ENCODE measurements at regions not wholly inside any gene's neighbourhood (a gene's known extent, or its start where the extent isn't known, plus 50 kb on each side); places are given as distances from the start of the nearest gene placed in this dataset.

DNA sequence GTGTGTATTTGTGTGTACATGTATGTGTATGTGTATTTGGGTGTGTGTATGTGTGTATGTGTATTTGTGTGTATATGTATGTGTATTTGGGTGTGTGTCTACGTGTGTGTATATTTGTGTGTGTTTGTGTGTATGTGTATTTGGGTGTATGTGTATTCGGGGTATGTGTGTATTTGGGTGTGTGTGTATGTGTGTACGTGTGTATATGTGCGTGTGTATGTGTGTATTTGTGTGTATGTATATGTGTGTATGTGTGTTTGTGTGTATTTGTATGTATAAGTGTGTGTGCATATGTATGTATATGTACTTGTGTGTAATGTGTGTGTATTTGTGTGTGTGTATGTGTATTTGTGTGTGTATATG lies 62.0 kb downstream of the HAPSTR1 start:
- H3K27me3 ChIP-seq (replicated peaks; ENCODE audit: insufficient read depth, low read depth, low read length, poor library complexity), result no peaks in the 10 kb centered on the region
- intact Hi-C loops (cut with micrococcal nuclease; ENCODE audit: unreplicated experiment), result loop anchor here (10.0 kb wide), 1 partner anchor 161 kb away; no protein-coding TSS in a partner anchor
- no peak for DNase-seq (ENCODE audit: low spot score)
- POLR2A ChIA-PET (ENCODE audit: low non-redundant PET), result no interaction called here
- H3K4me1 ChIP-seq (ENCODE audit: insufficient read depth, low read length, poor library complexity, severe bottlenecking), result peaks cover 28% of the 10 kb centered on the region
- H3K27ac ChIP-seq (ENCODE audit: low read depth, low read length, poor library complexity, severe bottlenecking), result no peak overlapping the region
- BruUV-seq (replicated peaks), result no TSS peak
- no peak for TF ChIP-seq EZH2 (IDR thresholded peaks at IDR 0.05; ENCODE audit: borderline replicate concordance, low read depth, low read length, poor library complexity, severe bottlenecking)
- TF ChIP-seq, protein P1, sequence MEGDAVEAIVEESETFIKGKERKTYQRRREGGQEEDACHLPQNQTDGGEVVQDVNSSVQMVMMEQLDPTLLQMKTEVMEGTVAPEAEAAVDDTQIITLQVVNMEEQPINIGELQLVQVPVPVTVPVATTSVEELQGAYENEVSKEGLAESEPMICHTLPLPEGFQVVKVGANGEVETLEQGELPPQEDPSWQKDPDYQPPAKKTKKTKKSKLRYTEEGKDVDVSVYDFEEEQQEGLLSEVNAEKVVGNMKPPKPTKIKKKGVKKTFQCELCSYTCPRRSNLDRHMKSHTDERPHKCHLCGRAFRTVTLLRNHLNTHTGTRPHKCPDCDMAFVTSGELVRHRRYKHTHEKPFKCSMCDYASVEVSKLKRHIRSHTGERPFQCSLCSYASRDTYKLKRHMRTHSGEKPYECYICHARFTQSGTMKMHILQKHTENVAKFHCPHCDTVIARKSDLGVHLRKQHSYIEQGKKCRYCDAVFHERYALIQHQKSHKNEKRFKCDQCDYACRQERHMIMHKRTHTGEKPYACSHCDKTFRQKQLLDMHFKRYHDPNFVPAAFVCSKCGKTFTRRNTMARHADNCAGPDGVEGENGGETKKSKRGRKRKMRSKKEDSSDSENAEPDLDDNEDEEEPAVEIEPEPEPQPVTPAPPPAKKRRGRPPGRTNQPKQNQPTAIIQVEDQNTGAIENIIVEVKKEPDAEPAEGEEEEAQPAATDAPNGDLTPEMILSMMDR (conservative IDR thresholded peaks at IDR 0.05; ENCODE audit: low read depth, low read length), result no peak
- H3K9me3 ChIP-seq (ENCODE audit: low read depth, low read length, poor library complexity, severe bottlenecking), result no peaks in the 10 kb centered on the region
- CTCF ChIA-PET, result no interaction called here
- H3K4me3 ChIP-seq (ENCODE audit: low read depth, low read length, poor library complexity, severe bottlenecking), result no peak overlapping the region
- no peaks in the 10 kb centered on the region for H3K36me3 ChIP-seq (ENCODE audit: insufficient read depth, low read length, poor library complexity, severe bottlenecking)

DNA sequence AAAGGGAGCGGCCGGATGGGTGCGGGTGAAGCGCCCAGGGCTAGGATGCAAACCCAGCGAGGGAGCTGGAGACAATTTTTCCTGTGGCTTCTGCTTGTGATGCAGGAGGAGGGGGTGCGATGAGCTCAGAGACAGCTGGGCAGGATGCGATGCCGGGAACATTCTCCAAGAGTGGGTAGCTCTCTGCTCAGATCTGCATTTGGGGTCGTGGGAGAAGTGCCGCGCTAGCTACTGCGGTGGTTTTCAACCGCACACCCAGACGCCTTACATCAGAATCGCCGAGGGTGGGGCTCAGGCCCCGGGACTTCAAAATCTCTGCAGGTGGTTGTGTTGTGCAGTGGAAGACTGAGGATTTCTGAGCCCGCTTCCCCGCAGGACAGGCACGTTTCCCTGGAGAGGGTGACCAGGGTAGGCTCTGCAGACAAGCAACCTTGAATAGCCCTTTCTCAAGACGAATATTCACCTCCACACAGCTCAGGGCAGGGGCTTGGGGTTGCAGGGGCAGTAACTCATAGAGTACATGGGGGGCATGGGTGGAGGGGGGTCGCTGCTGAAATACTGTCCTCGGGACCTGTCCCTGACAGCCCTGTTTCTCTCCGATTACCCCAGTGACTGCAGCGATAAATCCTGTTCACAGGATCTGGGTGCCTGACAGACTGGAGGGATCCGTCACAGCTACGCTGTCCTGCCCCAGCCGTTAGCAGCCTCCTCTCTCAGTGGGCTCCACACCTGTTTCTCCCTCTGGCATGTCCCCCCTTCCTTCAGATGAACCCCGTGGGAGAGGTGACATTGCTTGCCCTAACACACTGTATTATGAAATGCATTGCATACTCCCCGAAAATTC lies 63.3 kb downstream of the HAPSTR1 start:
- TF ChIP-seq, protein P1 (conservative IDR thresholded peaks at IDR 0.05; ENCODE audit: low read depth, low read length), result no peak
- TF ChIP-seq EZH2 (IDR thresholded peaks at IDR 0.05; ENCODE audit: borderline replicate concordance, low read depth, low read length, poor library complexity, severe bottlenecking), result no peak
- CTCF ChIA-PET, result no interaction called here
- Histone ChIP-seq H3K27me3 (replicated peaks; ENCODE audit: insufficient read depth, low read depth, low read length, poor library complexity) (no peaks in the 10 kb centered on the region), H3K4me1 (ENCODE audit: insufficient read depth, low read length, poor library complexity, severe bottlenecking) (peaks cover 22% of the 10 kb centered on the region), H3K27ac (ENCODE audit: low read depth, low read length, poor library complexity, severe bottlenecking) (no peak overlapping the region), H3K9me3 (ENCODE audit: low read depth, low read length, poor library complexity, severe bottlenecking) (no peaks in the 10 kb centered on the region), H3K4me3 (ENCODE audit: low read depth, low read length, poor library complexity, severe bottlenecking) (no peak overlapping the region), H3K36me3 (ENCODE audit: insufficient read depth, low read length, poor library complexity, severe bottlenecking) (no peaks in the 10 kb centered on the region)
- intact Hi-C loops (cut with micrococcal nuclease; ENCODE audit: unreplicated experiment), result loop anchor here (10.0 kb wide), 1 partner anchor 160 kb away; no protein-coding TSS in a partner anchor
- POLR2A ChIA-PET (ENCODE audit: low non-redundant PET), result no interaction called here
- BruUV-seq (replicated peaks), result no TSS peak
- no peak for DNase-seq (ENCODE audit: low spot score)

DNA sequence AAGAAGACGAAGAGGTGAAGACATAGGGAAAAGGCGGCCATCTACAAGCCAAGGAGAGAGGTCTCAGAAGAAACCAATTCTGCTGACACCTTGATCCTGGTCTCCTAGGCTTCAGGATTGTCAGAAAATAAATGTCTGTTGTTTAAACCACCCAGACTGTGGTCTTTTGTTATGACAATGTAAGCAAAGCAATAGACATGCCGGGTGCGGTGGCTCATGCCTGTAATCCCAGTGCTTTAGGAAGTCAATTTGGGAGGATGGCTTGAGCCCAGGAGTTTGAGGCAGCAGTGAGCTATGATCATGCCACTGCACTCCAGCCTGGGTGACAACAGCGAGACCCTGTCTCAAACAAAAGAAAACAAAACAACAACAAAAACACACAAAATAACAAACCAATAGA lies 64.4 kb downstream of the HAPSTR1 start:
- BruUV-seq (replicated peaks), result no TSS peak
- Histone ChIP-seq H3K9me3 (ENCODE audit: low read depth, low read length, poor library complexity, severe bottlenecking) (no peaks in the 10 kb centered on the region), H3K36me3 (ENCODE audit: insufficient read depth, low read length, poor library complexity, severe bottlenecking) (no peaks in the 10 kb centered on the region), H3K4me3 (ENCODE audit: low read depth, low read length, poor library complexity, severe bottlenecking) (no peak overlapping the region), H3K27me3 (replicated peaks; ENCODE audit: insufficient read depth, low read depth, low read length, poor library complexity) (no peaks in the 10 kb centered on the region), H3K27ac (ENCODE audit: low read depth, low read length, poor library complexity, severe bottlenecking) (no peak overlapping the region), H3K4me1 (ENCODE audit: insufficient read depth, low read length, poor library complexity, severe bottlenecking) (peaks cover 22% of the 10 kb centered on the region)
- no peak for DNase-seq (ENCODE audit: low spot score)
- intact Hi-C loops (cut with micrococcal nuclease; ENCODE audit: unreplicated experiment), result loop anchor here (10.0 kb wide), 1 partner anchor 159 kb away; no protein-coding TSS in a partner anchor
- CTCF ChIA-PET, result no interaction called here
- POLR2A ChIA-PET (ENCODE audit: low non-redundant PET), result no interaction called here
- TF ChIP-seq EZH2 (IDR thresholded peaks at IDR 0.05; ENCODE audit: borderline replicate concordance, low read depth, low read length, poor library complexity, severe bottlenecking), result no peak
- TF ChIP-seq, protein P1 (conservative IDR thresholded peaks at IDR 0.05; ENCODE audit: low read depth, low read length), result no peak
